Left ventricle myocardium inferior (tissue), 1 donor: ENCODE measurements at regions not wholly inside any gene's neighbourhood (a gene's known extent, or its start where the extent isn't known, plus 50 kb on each side); places are given as distances from the start of the nearest gene placed in this dataset.

Experiments used
- DNase-seq: peaks from one replicate; pipeline ENCODE4 v3.0.0-alpha.2; 2020
- H3K27ac ChIP-seq: fragments of 200-600 bp; replicated peaks from 2 replicates; pipeline ENCODE4 v1.8.0; 2021
- H3K27me3 ChIP-seq: fragments of 200-600 bp; 2 replicates; pipeline ENCODE4 v1.8.0; 2021; ENCODE audit warnings: low read depth
- H3K36me3 ChIP-seq: fragments of 200-600 bp; 2 replicates; pipeline ENCODE4 v1.8.0; 2021
- H3K4me1 ChIP-seq: fragments of 200-600 bp; 2 replicates; pipeline ENCODE4 v1.8.0; 2021
- H3K4me3 ChIP-seq: fragments of 200-600 bp; 2 replicates; pipeline ENCODE4 v1.8.0; 2021; ENCODE audit warnings: mild to moderate bottlenecking, moderate library complexity
- H3K9me3 ChIP-seq: fragments of 200-600 bp; replicated peaks from 2 replicates; pipeline ENCODE4 v1.8.0; 2021
- CTCF ChIP-seq: fragments of 200-600 bp; IDR thresholded peaks from 2 replicates; pipeline ENCODE4 v1.8.0; 2021; ENCODE audit warnings: antibody characterized with exemption, mild to moderate bottlenecking, borderline replicate concordance
- intact Hi-C: fragments of 100-400 bp; cut with micrococcal nuclease; formaldehyde crosslinking; loops from one replicate; pipeline ENCODE4 v1.11.0; 2022
- donor health status: DM: no; HTN: yes; CAD: no; lungs with severe emphysema.

GRCh38 chr4:110808351-110808878 is 185.5 kb upstream of the PITX2 start:
- H3K27ac ChIP-seq, result no peak overlapping the region
- intact Hi-C loops, result no loop called here
- no peak overlapping the region for H3K4me3 ChIP-seq
- H3K27me3 ChIP-seq, result no peaks in the 10 kb centered on the region
- no peaks in the 10 kb centered on the region for H3K9me3 ChIP-seq
- no peak for DNase-seq
- no peaks in the 10 kb centered on the region for H3K36me3 ChIP-seq
- no peaks in the 10 kb centered on the region for H3K4me1 ChIP-seq
- no peak for TF ChIP-seq CTCF

- Histone ChIP-seq H3K27me3 (no peaks in the 10 kb centered on the region), H3K9me3 (no peaks in the 10 kb centered on the region), H3K27ac (no peak overlapping the region), H3K4me1 (no peaks in the 10 kb centered on the region), H3K4me3 (no peak overlapping the region), H3K36me3 (no peaks in the 10 kb centered on the region)
- intact Hi-C loops, result no loop called here
- no peak for TF ChIP-seq CTCF
- DNase-seq, result no peak
Observed at GRCh38 chr4:110815950-110816349, 193.1 kb upstream of the PITX2 start.

GRCh38 chr4:110816367-110816766 is 193.5 kb upstream of the PITX2 start:
- Histone ChIP-seq H3K9me3 (no peaks in the 10 kb centered on the region), H3K27me3 (no peaks in the 10 kb centered on the region), H3K4me3 (no peak overlapping the region), H3K4me1 (no peaks in the 10 kb centered on the region), H3K36me3 (no peaks in the 10 kb centered on the region), H3K27ac (no peak overlapping the region)
- no peak for TF ChIP-seq CTCF
- intact Hi-C loops, result no loop called here
- no peak for DNase-seq

- Histone ChIP-seq H3K36me3 (no peaks in the 10 kb centered on the region), H3K4me1 (no peaks in the 10 kb centered on the region), H3K4me3 (no peak overlapping the region), H3K9me3 (no peaks in the 10 kb centered on the region), H3K27me3 (no peaks in the 10 kb centered on the region), H3K27ac (no peak overlapping the region)
- DNase-seq, result no peak
- TF ChIP-seq CTCF, result no peak
- intact Hi-C loops, result no loop called here
Observed at GRCh38 chr4:110821186-110821585, 198.3 kb upstream of the PITX2 start.

GRCh38 chr4:110823251-110823650 is 200.4 kb upstream of the PITX2 start:
- Histone ChIP-seq H3K27ac (no peak overlapping the region), H3K4me1 (no peaks in the 10 kb centered on the region), H3K4me3 (no peak overlapping the region), H3K36me3 (no peaks in the 10 kb centered on the region), H3K27me3 (no peaks in the 10 kb centered on the region), H3K9me3 (no peaks in the 10 kb centered on the region)
- intact Hi-C loops, result no loop called here
- DNase-seq, result no peak
- TF ChIP-seq CTCF, result no peak

- no peak overlapping the region for H3K27ac ChIP-seq
- H3K36me3 ChIP-seq, result no peaks in the 10 kb centered on the region
- no peaks in the 10 kb centered on the region for H3K4me1 ChIP-seq
- no peaks in the 10 kb centered on the region for H3K27me3 ChIP-seq
- H3K9me3 ChIP-seq, result peaks cover 7% of the 10 kb centered on the region
- H3K4me3 ChIP-seq, result no peak overlapping the region
- TF ChIP-seq CTCF, result no peak
- intact Hi-C loops, result no loop called here
- DNase-seq, result no peak
Observed at GRCh38 chr4:110824344-110824743, 201.5 kb upstream of the PITX2 start.
